PC-9 (cell line): ENCODE measurements at regions not wholly inside any gene's neighbourhood (a gene's known extent, or its start where the extent isn't known, plus 50 kb on each side); places are given as distances from the start of the nearest gene placed in this dataset.

Experiments
- BruUV-seq: library from RNA; stranded (reverse); fragments of 400-500 nt; replicated peaks from 2 replicates; lab custom pipeline; 2021; lab: Mats Ljungman, UMichigan
- CTCF ChIA-PET: fragments of 300-600 bp; sonication (Branson Sonifier 250); formaldehyde crosslinking; loops from one replicate; lab custom pipeline; 2022; ENCODE audit warnings: antibody characterized with exemption; lab: Charles Lee
- POLR2A ChIA-PET: fragments of 300-600 bp; sonication (Branson Sonifier 250); formaldehyde crosslinking; loops from one replicate; lab custom pipeline; 2022; ENCODE audit warnings: antibody characterized with exemption; ENCODE audit not compliant: unreplicated experiment; lab: Charles Lee
- DNase-seq, 2 experiments: peaks; one replicate each; pipeline versions ENCODE4 v3.0.0 to v3.0.0-alpha.2; 2015 to 2022; ENCODE audit warnings: mixed read lengths in 1 of 2
- H2AFZ ChIP-seq: fragments of 200-600 bp; sonication (generic); 2 replicates; pipeline ENCODE4 v1.8.1; 2017; ENCODE audit warnings: antibody characterized with exemption
- H3F3A ChIP-seq: fragments of 200-600 bp; sonication (generic); 2 replicates; pipeline ENCODE4 v1.8.1; 2017; ENCODE audit warnings: antibody characterized with exemption, mild to moderate bottlenecking, low read depth; ENCODE audit not compliant: insufficient read depth
- H3K27ac ChIP-seq: fragments of 200-600 bp; sonication (generic); 2 replicates; pipeline ENCODE4 v1.6.1; 2016; ENCODE audit warnings: mixed run types
- H3K27me3 ChIP-seq: fragments of 200-600 bp; sonication (generic); 2 replicates; pipeline ENCODE4 v1.6.1; 2016; ENCODE audit warnings: low read depth, mixed run types; ENCODE audit not compliant: insufficient read depth
- H3K36me3 ChIP-seq: fragments of 200-600 bp; sonication (generic); 2 replicates; pipeline ENCODE4 v1.6.1; 2016; ENCODE audit warnings: low read depth, mixed run types
- H3K4me1 ChIP-seq: fragments of 200-600 bp; sonication (generic); replicated peaks from 2 replicates; pipeline ENCODE4 v1.6.1; 2016; ENCODE audit warnings: mixed run types; ENCODE audit not compliant: insufficient read depth
- H3K4me2 ChIP-seq: fragments of 200-600 bp; sonication (generic); 2 replicates; pipeline ENCODE4 v1.6.1; 2017; ENCODE audit warnings: mixed run types
- H3K4me3 ChIP-seq: fragments of 200-600 bp; sonication (generic); 2 replicates; pipeline ENCODE4 v1.6.1; 2016; ENCODE audit warnings: mixed run types
- H3K79me2 ChIP-seq: fragments of 200-600 bp; sonication (generic); 2 replicates; pipeline ENCODE4 v1.6.1; 2017; ENCODE audit warnings: low read depth, mixed run types
- H3K9me2 ChIP-seq: fragments of 200-600 bp; sonication (generic); 2 replicates; pipeline ENCODE4 v1.8.1; 2017; ENCODE audit warnings: mild to moderate bottlenecking; ENCODE audit not compliant: insufficient read depth
- H3K9me3 ChIP-seq: fragments of 200-600 bp; sonication (generic); 2 replicates; pipeline ENCODE4 v1.8.1; 2016; ENCODE audit warnings: low read depth; ENCODE audit not compliant: insufficient read depth
- H4K20me1 ChIP-seq: fragments of 200-600 bp; sonication (generic); 2 replicates; pipeline ENCODE4 v1.8.1; 2017; ENCODE audit not compliant: insufficient read depth
- CTCF ChIP-seq: fragments of 200-600 bp; sonication (generic); conservative IDR thresholded peaks from 2 replicates; pipeline ENCODE4 v1.6.1; 2017; ENCODE audit warnings: mixed run types, antibody characterized with exemption, mild to moderate bottlenecking, moderate library complexity
- EZH2 ChIP-seq: fragments of 200-600 bp; sonication (generic); IDR thresholded peaks from 2 replicates; pipeline ENCODE4 v1.8.0; 2017; ENCODE audit warnings: antibody characterized with exemption, low read depth
- intact Hi-C: fragments of 100-400 bp; cut with micrococcal nuclease; formaldehyde crosslinking; loops from one replicate; pipeline ENCODE4 v1.10.0; 2022; ENCODE audit not compliant: unreplicated experiment

GRCh38 chr12:87059231-87059630, 803.0 kb upstream of the MGAT4C start:
- no TSS peak for BruUV-seq
- H3K27ac ChIP-seq, result no peak overlapping the region
- no peaks in the 10 kb centered on the region for H3K9me2 ChIP-seq
- H3K9me3 ChIP-seq, result no peaks in the 10 kb centered on the region
- DNase-seq, result no peak
- H4K20me1 ChIP-seq, result no peaks in the 10 kb centered on the region
- no peak overlapping the region for H3K4me2 ChIP-seq
- no peaks in the 10 kb centered on the region for H3K4me1 ChIP-seq
- H3K4me3 ChIP-seq, result no peak overlapping the region
- H2AFZ ChIP-seq, result no peak overlapping the region
- no peaks in the 10 kb centered on the region for H3K36me3 ChIP-seq
- ChIA-PET POLR2A (no interaction called here), CTCF (no interaction called here)
- H3K79me2 ChIP-seq, result no peaks in the 10 kb centered on the region
- H3K27me3 ChIP-seq, result no peaks in the 10 kb centered on the region
- TF ChIP-seq CTCF (no peak), EZH2 (no peak)
- intact Hi-C loops, result no loop called here
- H3F3A ChIP-seq, result no peaks in the 10 kb centered on the region

GRCh38 chr12:87054226-87054625, 798.0 kb upstream of the MGAT4C start:
- H3K4me3 ChIP-seq, result no peak overlapping the region
- DNase-seq, result no peak
- H2AFZ ChIP-seq, result no peak overlapping the region
- POLR2A ChIA-PET, result no interaction called here
- no peaks in the 10 kb centered on the region for H4K20me1 ChIP-seq
- TF ChIP-seq EZH2 (no peak), CTCF (no peak)
- H3K79me2 ChIP-seq, result no peaks in the 10 kb centered on the region
- no TSS peak for BruUV-seq
- no peaks in the 10 kb centered on the region for H3K4me1 ChIP-seq
- H3F3A ChIP-seq, result no peaks in the 10 kb centered on the region
- H3K9me3 ChIP-seq, result no peaks in the 10 kb centered on the region
- no peaks in the 10 kb centered on the region for H3K36me3 ChIP-seq
- peaks cover 5% of the 10 kb centered on the region; the same call in 1 of the 2 replicates for H3K9me2 ChIP-seq
- H3K4me2 ChIP-seq, result no peak overlapping the region
- no peaks in the 10 kb centered on the region for H3K27me3 ChIP-seq
- intact Hi-C loops, result no loop called here
- H3K27ac ChIP-seq, result no peak overlapping the region
- CTCF ChIA-PET, result no interaction called here

GRCh38 chr12:87051621-87052020, 795.4 kb upstream of the MGAT4C start:
- H2AFZ ChIP-seq, result no peak overlapping the region; the same call in 1 of the 2 replicates
- no peaks in the 10 kb centered on the region for H3F3A ChIP-seq
- no peaks in the 10 kb centered on the region for H4K20me1 ChIP-seq
- intact Hi-C loops, result no loop called here
- no peak overlapping the region for H3K4me2 ChIP-seq
- H3K4me1 ChIP-seq, result no peaks in the 10 kb centered on the region
- H3K36me3 ChIP-seq, result no peaks in the 10 kb centered on the region
- peaks cover 5% of the 10 kb centered on the region; the same call in 1 of the 2 replicates for H3K9me2 ChIP-seq
- BruUV-seq, result no TSS peak
- no peak overlapping the region for H3K27ac ChIP-seq
- H3K27me3 ChIP-seq, result no peaks in the 10 kb centered on the region
- ChIA-PET POLR2A (no interaction called here), CTCF (no interaction called here)
- no peak overlapping the region for H3K4me3 ChIP-seq
- TF ChIP-seq CTCF, result no peak
- H3K79me2 ChIP-seq, result no peaks in the 10 kb centered on the region
- DNase-seq, result no peak
- no peaks in the 10 kb centered on the region for H3K9me3 ChIP-seq
